GM23338 (cell line): ENCODE measurements at regions not wholly inside any gene's neighbourhood (a gene's known extent, or its start where the extent isn't known, plus 50 kb on each side); places are given as distances from the start of the nearest gene placed in this dataset.

Source experiments
- ATAC-seq: fragments of 200-7000 bp; cut with Tn5 transposase; 3 replicates; pipeline ENCODE4 v1.9.1; 2020
- DNase-seq: peaks from one replicate; pipeline ENCODE4 v3.0.0-alpha.2; 2015; ENCODE audit warnings: low spot score
- H2AFZ ChIP-seq: fragments of 200-600 bp; sonication (generic); 2 replicates; pipeline ENCODE4 v1.8.0; 2016; ENCODE audit warnings: antibody characterized with exemption, mild to moderate bottlenecking, moderate library complexity
- H3F3A ChIP-seq: fragments of 200-600 bp; sonication (generic); replicated peaks from 2 replicates; pipeline ENCODE4 v1.8.0; 2017; ENCODE audit warnings: antibody characterized with exemption, mixed run types, low read depth
- H3K27ac ChIP-seq: fragments of 200-600 bp; sonication (generic); 2 replicates; pipeline ENCODE4 v1.6.1; 2016; ENCODE audit warnings: low read depth
- H3K27me3 ChIP-seq: fragments of 200-600 bp; sonication (generic); 2 replicates; pipeline ENCODE4 v1.8.0; 2016; ENCODE audit warnings: mild to moderate bottlenecking, mixed run types, moderate library complexity; ENCODE audit not compliant: insufficient read depth
- H3K36me3 ChIP-seq: fragments of 200-600 bp; sonication (generic); 2 replicates; pipeline ENCODE4 v1.8.0; 2016; ENCODE audit warnings: mild to moderate bottlenecking; ENCODE audit not compliant: insufficient read depth
- H3K4me1 ChIP-seq: fragments of 200-600 bp; sonication (generic); 2 replicates; pipeline ENCODE4 v1.8.0; 2016; ENCODE audit warnings: mild to moderate bottlenecking, moderate library complexity; ENCODE audit not compliant: insufficient read depth
- H3K4me2 ChIP-seq: fragments of 200-600 bp; sonication (generic); 2 replicates; pipeline ENCODE4 v1.7.1; 2017; ENCODE audit warnings: mixed run types
- H3K4me3 ChIP-seq: fragments of 200-600 bp; sonication (generic); 2 replicates; pipeline ENCODE4 v1.6.1; 2016; ENCODE audit warnings: mixed run types
- H3K79me2 ChIP-seq: fragments of 200-600 bp; sonication (generic); replicated peaks from 2 replicates; pipeline ENCODE4 v1.8.0; 2017; ENCODE audit warnings: mild to moderate bottlenecking; ENCODE audit not compliant: insufficient read depth
- H3K9me2 ChIP-seq: fragments of 200-600 bp; sonication (generic); 2 replicates; pipeline ENCODE4 v1.8.0; 2017; ENCODE audit not compliant: insufficient read depth
- H4K20me1 ChIP-seq: fragments of 200-600 bp; sonication (generic); replicated peaks from 2 replicates; pipeline ENCODE4 v1.8.0; 2017; ENCODE audit warnings: mild to moderate bottlenecking; ENCODE audit not compliant: insufficient read depth
- H3K27ac Mint-ChIP-seq: 2 replicates; pipeline ENCODE4 v1.8.0; 2020; ENCODE audit warnings: inconsistent platforms, mild to moderate bottlenecking, moderate library complexity, mixed read lengths
- H3K27me3 Mint-ChIP-seq: 3 replicates; pipeline ENCODE4 v1.8.0; 2022; ENCODE audit warnings: low read depth, mild to moderate bottlenecking, moderate library complexity, mixed read lengths, inconsistent platforms; ENCODE audit not compliant: insufficient read depth, poor library complexity
- H3K36me3 Mint-ChIP-seq: 3 replicates; pipeline ENCODE4 v1.8.0; 2021; ENCODE audit warnings: low read depth, mild to moderate bottlenecking, inconsistent platforms, moderate library complexity, mixed read lengths
- H3K4me1 Mint-ChIP-seq: 3 replicates; pipeline ENCODE4 v1.8.0; 2020; ENCODE audit warnings: mild to moderate bottlenecking, inconsistent platforms, mixed read lengths
- H3K4me3 Mint-ChIP-seq: 3 replicates; pipeline ENCODE4 v1.8.0; 2021; ENCODE audit warnings: moderate library complexity, mild to moderate bottlenecking, inconsistent platforms, mixed read lengths
- H3K9me3 Mint-ChIP-seq: 3 replicates; pipeline ENCODE4 v1.8.0; 2020; ENCODE audit warnings: moderate library complexity, mild to moderate bottlenecking, inconsistent platforms, mixed read lengths
- EZH2phosphoT487 ChIP-seq: fragments of 200-600 bp; sonication (generic); IDR thresholded peaks from one replicate; pipeline ENCODE4 v1.8.1; 2018; ENCODE audit warnings: antibody characterized with exemption; ENCODE audit not compliant: unreplicated experiment
- JUNB ChIP-seq: IDR thresholded peaks from one replicate; pipeline ENCODE4 v1.6.1; 2016; ENCODE audit warnings: antibody characterized with exemption; ENCODE audit not compliant: unreplicated experiment
- NANOG ChIP-seq: IDR thresholded peaks from 2 replicates; pipeline ENCODE4 v1.6.1; 2016; ENCODE audit warnings: antibody characterized with exemption, borderline replicate concordance
- REST ChIP-seq: IDR thresholded peaks from one replicate; pipeline ENCODE4 v1.6.1; 2018; ENCODE audit warnings: antibody characterized with exemption; ENCODE audit not compliant: unreplicated experiment
- STAT1 ChIP-seq: IDR thresholded peaks from one replicate; pipeline ENCODE4 v1.6.1; 2016; ENCODE audit warnings: antibody characterized with exemption; ENCODE audit not compliant: unreplicated experiment
- ZNF114 ChIP-seq: fragments of 250-450 bp; sonication (Bioruptor Pico); IDR thresholded peaks from 2 replicates; pipeline ENCODE4 v1.5.0; 2020; ENCODE audit warnings: mild to moderate bottlenecking, moderate library complexity
- TF ChIP-seq, protein P1 (sequence below), 2 experiments: fragments of 200-600 bp in 1 of 2; sonication (generic) in 1 of 2; conservative IDR thresholded peaks; 2 replicates each; pipeline versions ENCODE4 v1.5.1 to v1.6.1; 2016 to 2017; ENCODE audit warnings: antibody characterized with exemption in 2 of 2, low read depth in 2 of 2, mild to moderate bottlenecking in 2 of 2, moderate library complexity in 1 of 2

DNA sequence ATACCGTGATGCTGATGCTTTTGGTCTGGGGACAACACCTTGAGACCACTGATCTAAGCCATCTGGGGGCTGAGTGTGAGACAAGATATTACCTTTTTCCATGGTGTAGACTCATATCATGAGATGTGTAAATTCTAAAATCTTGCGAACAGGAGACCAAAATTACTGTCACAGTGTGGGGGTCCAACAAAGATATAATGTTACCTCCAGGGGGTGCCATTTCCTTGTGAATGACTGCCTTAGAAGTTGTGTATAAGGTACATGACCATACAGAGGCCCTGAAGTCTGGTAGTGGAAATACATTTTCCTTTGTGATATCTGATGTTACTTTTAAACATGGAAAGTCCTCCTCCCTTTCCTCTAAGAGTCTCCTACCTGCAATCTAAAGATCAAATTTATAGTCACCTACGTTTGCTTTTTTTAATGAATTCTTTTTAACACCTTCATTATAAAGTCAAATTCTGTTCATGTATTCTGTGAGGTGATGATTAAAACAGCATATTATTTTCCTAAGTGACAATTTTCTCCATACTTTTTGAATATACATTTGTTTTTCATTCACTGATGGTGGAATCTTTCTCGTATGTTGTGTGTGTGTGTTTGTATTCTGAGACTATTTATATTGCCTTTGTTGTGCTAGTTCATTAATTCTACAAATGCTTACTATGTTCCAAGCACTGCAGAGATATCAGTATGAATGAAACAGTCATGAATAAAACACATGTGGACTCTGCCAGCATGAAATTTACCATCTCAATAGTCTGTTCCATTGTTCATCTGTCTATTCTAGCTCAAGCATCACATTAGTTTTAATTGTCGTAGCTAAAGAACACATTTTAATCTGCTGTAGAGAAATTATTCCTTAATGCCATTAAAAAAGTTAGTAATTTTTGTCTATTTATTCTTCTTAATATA lies 113.7 kb downstream of the RFC3 start:
- no peaks in the 10 kb centered on the region for H4K20me1 ChIP-seq
- DNase-seq (peak; percentile 82), ATAC-seq (peak; percentile 94)
- no peaks in the 10 kb centered on the region for H3K27me3 ChIP-seq
- peaks cover 3% of the 10 kb centered on the region for H3K27me3 Mint-ChIP-seq
- no peak for TF ChIP-seq REST
- TF ChIP-seq, protein P1, sequence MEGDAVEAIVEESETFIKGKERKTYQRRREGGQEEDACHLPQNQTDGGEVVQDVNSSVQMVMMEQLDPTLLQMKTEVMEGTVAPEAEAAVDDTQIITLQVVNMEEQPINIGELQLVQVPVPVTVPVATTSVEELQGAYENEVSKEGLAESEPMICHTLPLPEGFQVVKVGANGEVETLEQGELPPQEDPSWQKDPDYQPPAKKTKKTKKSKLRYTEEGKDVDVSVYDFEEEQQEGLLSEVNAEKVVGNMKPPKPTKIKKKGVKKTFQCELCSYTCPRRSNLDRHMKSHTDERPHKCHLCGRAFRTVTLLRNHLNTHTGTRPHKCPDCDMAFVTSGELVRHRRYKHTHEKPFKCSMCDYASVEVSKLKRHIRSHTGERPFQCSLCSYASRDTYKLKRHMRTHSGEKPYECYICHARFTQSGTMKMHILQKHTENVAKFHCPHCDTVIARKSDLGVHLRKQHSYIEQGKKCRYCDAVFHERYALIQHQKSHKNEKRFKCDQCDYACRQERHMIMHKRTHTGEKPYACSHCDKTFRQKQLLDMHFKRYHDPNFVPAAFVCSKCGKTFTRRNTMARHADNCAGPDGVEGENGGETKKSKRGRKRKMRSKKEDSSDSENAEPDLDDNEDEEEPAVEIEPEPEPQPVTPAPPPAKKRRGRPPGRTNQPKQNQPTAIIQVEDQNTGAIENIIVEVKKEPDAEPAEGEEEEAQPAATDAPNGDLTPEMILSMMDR (conservative IDR thresholded peaks at IDR 0.05; ENCODE audit: low read depth in 2 of 2) = peak; percentile 71 to 73
- H3K4me1 Mint-ChIP-seq = peaks cover 39% of the 10 kb centered on the region
- H3K79me2 ChIP-seq = no peaks in the 10 kb centered on the region
- no peaks in the 10 kb centered on the region; the same call in 2 of the 3 replicates for H3K36me3 Mint-ChIP-seq
- H3K4me3 ChIP-seq = no peak overlapping the region
- H3K9me2 ChIP-seq = no peaks in the 10 kb centered on the region
- H3K9me3 Mint-ChIP-seq = no peaks in the 10 kb centered on the region
- no peak overlapping the region for H3K27ac ChIP-seq
- H3K4me2 ChIP-seq = no peak overlapping the region
- H2AFZ ChIP-seq = no peak overlapping the region
- no peaks in the 10 kb centered on the region for H3K36me3 ChIP-seq
- no peak overlapping the region for H3K27ac Mint-ChIP-seq
- H3F3A ChIP-seq = no peaks in the 10 kb centered on the region
- no peak overlapping the region for H3K4me3 Mint-ChIP-seq
- peaks cover 23% of the 10 kb centered on the region for H3K4me1 ChIP-seq

GRCh38 chr13:33932769-33933406 lies 114.9 kb downstream of the RFC3 start:
- H3K27me3 Mint-ChIP-seq = peaks cover 3% of the 10 kb centered on the region
- no peaks in the 10 kb centered on the region for H3K36me3 ChIP-seq
- H3K4me3 ChIP-seq = no peak overlapping the region
- H3K27me3 ChIP-seq = no peaks in the 10 kb centered on the region
- no peaks in the 10 kb centered on the region for H3K9me3 Mint-ChIP-seq
- H3K27ac Mint-ChIP-seq = no peak overlapping the region
- no peak for DNase-seq
- no peaks in the 10 kb centered on the region for H3F3A ChIP-seq
- peaks cover 49% of the 10 kb centered on the region for H3K4me1 Mint-ChIP-seq
- H3K79me2 ChIP-seq = no peaks in the 10 kb centered on the region
- TF ChIP-seq REST (no peak), ZNF114 (no peak), EZH2phosphoT487 (no peak), JUNB (no peak), STAT1 (no peak), NANOG (no peak)
- H2AFZ ChIP-seq = no peak overlapping the region
- no peaks in the 10 kb centered on the region for H3K9me2 ChIP-seq
- no peak overlapping the region for H3K4me2 ChIP-seq
- peaks cover 30% of the 10 kb centered on the region for H3K4me1 ChIP-seq
- no peaks in the 10 kb centered on the region; the same call in 2 of the 3 replicates for H3K36me3 Mint-ChIP-seq
- H3K27ac ChIP-seq = no peak overlapping the region
- no peak for ATAC-seq
- no peak overlapping the region for H3K4me3 Mint-ChIP-seq
- H4K20me1 ChIP-seq = no peaks in the 10 kb centered on the region
